Naive thymus-derived CD8-positive, alpha-beta T cell (primary cell): ENCODE measurements at regions not wholly inside any gene's neighbourhood (a gene's known extent, or its start where the extent isn't known, plus 50 kb on each side); places are given as distances from the start of the nearest gene placed in this dataset.

Experiments
- ATAC-seq, 2 donors: fragments of 150-1000 bp; cut with Tn5 transposase in 1 of 2; sonication (Bioruptor Pico), chemical (Tn5 transposase) in 1 of 2; 1 replicate in 1 of 2; 2 replicates in 1 of 2; pipeline ENCODE4 v1.10.0; 2021; ENCODE audit warnings: mild to moderate bottlenecking in 2 of 2, moderate library complexity in 2 of 2
- POLR2A ChIA-PET: fragments of 350-600 bp; sonication (Branson Sonifier 250); formaldehyde crosslinking; loops from one replicate; lab custom pipeline; 2021; ENCODE audit warnings: antibody characterized with exemption; lab: Charles Lee
- DNase-seq, 10 donors: peaks; one replicate each; pipeline versions ENCODE4 v3.0.0 to v3.0.0-alpha.2; 2020 to 2022
- H3K27ac Mint-ChIP-seq, 10 donors: one replicate each; pipeline ENCODE4 v1.8.0; 2020 to 2022; ENCODE audit warnings: mild to moderate bottlenecking in 10 of 10, mixed read lengths in 10 of 10, moderate library complexity in 4 of 10, inconsistent platforms in 1 of 10
- H3K27me3 Mint-ChIP-seq, 5 donors: one replicate each; pipeline ENCODE4 v1.8.0; 2021 to 2022; ENCODE audit warnings: mixed read lengths in 5 of 5
- H3K36me3 Mint-ChIP-seq, 3 donors: one replicate each; pipeline ENCODE4 v1.8.0; 2020 to 2022; ENCODE audit warnings: mixed read lengths in 3 of 3, mild to moderate bottlenecking in 2 of 3, inconsistent platforms in 1 of 3
- H3K4me1 Mint-ChIP-seq, 4 donors: one replicate each; pipeline ENCODE4 v1.8.0; 2021 to 2022; ENCODE audit warnings: mixed read lengths in 4 of 4
- H3K4me3 Mint-ChIP-seq, 10 donors: one replicate each; pipeline ENCODE4 v1.8.0; 2020 to 2022; ENCODE audit warnings: mild to moderate bottlenecking in 10 of 10, mixed read lengths in 10 of 10, moderate library complexity in 6 of 10, inconsistent platforms in 1 of 10
- H3K9me3 Mint-ChIP-seq, 9 donors: one replicate each; pipeline ENCODE4 v1.8.0; 2020 to 2022; ENCODE audit warnings: mixed read lengths in 9 of 9, mild to moderate bottlenecking in 3 of 9, inconsistent platforms in 1 of 9, moderate library complexity in 1 of 9

GRCh38 chr7:54336800-54337199 is 205.4 kb upstream of the VSTM2A start:
- Mint-ChIP-seq H3K4me1 (no peaks in the 10 kb centered on the region), H3K27me3 (no peaks in the 10 kb centered on the region), H3K9me3 (peaks cover 2 to 36% (median 11%) of the 10 kb centered on the region in 9 donors), H3K4me3 (no peak overlapping the region), H3K36me3 (no peaks in the 10 kb centered on the region), H3K27ac (no peak overlapping the region)
- ATAC-seq (no peak), DNase-seq (no peak)
- POLR2A ChIA-PET, result no interaction called here

GRCh38 chr7:54337466-54337865 is 204.7 kb upstream of the VSTM2A start:
- no peaks in the 10 kb centered on the region for H3K4me1 Mint-ChIP-seq
- H3K36me3 Mint-ChIP-seq, result no peaks in the 10 kb centered on the region
- H3K4me3 Mint-ChIP-seq, result no peak overlapping the region
- ATAC-seq (no peak), DNase-seq (no peak)
- H3K27me3 Mint-ChIP-seq, result no peaks in the 10 kb centered on the region
- POLR2A ChIA-PET, result no interaction called here
- peaks cover 2 to 36% (median 11%) of the 10 kb centered on the region in 9 donors for H3K9me3 Mint-ChIP-seq
- no peak overlapping the region for H3K27ac Mint-ChIP-seq

DNA sequence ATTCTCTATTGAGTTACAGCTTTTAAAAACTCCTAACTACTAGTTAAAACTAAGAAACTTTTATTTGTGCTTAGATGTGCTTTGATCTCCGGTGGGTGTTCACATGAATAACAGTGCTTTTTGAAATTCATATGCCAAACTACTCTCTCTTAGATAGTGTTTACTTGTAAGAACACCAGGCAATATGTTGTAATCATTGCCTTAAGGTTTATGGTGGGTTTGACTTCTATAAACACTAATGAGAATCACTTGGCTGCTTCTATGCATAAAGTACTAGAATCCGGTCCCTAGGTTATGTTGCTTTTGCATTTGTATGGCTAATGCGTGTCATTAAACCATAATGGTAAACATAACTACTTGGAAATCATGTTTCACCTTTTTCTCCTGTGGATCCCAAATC is 203.9 kb upstream of the VSTM2A start:
- Mint-ChIP-seq H3K27me3 (no peaks in the 10 kb centered on the region), H3K27ac (no peak overlapping the region), H3K4me1 (no peaks in the 10 kb centered on the region), H3K36me3 (no peaks in the 10 kb centered on the region), H3K4me3 (no peak overlapping the region), H3K9me3 (peaks cover 2 to 35% (median 11%) of the 10 kb centered on the region in 9 donors)
- DNase-seq (no peak), ATAC-seq (no peak)
- POLR2A ChIA-PET, result no interaction called here

DNA sequence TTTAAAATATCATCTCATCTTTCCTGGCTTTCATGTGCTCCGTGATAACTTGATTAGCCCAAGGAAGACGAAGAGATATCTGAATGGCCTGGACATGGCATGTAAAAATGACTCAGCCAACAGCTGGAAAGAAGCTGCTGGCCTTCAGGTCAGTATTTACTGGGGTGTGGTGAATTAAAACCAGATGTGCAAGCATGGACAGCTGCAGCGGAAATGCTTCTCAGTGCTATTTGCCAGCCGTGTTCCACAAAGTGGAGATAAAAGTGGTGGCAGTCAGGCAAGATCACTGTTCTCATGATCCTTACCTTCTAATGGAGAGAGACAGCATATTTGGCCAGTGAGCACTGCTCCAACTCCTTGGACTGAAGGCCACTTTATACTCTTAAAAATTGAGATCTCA is 203.1 kb upstream of the VSTM2A start:
- Mint-ChIP-seq H3K9me3 (peaks cover under 1 to 30% (median 18%) of the 10 kb centered on the region in 9 donors), H3K27me3 (no peaks in the 10 kb centered on the region), H3K36me3 (no peaks in the 10 kb centered on the region), H3K4me3 (no peak overlapping the region), H3K27ac (no peak overlapping the region), H3K4me1 (no peaks in the 10 kb centered on the region)
- no peak for ATAC-seq
- POLR2A ChIA-PET, result no interaction called here
- DNase-seq, result no peak

- H3K27me3 Mint-ChIP-seq, result no peaks in the 10 kb centered on the region
- H3K4me3 Mint-ChIP-seq, result no peak overlapping the region
- H3K4me1 Mint-ChIP-seq, result no peaks in the 10 kb centered on the region
- POLR2A ChIA-PET, result no interaction called here
- no peak for ATAC-seq
- H3K9me3 Mint-ChIP-seq, result peaks cover 2 to 38% (median 12%) of the 10 kb centered on the region in 9 donors
- H3K27ac Mint-ChIP-seq, result no peak overlapping the region
- H3K36me3 Mint-ChIP-seq, result peaks cover 0 to under 1% (median 0%) of the 10 kb centered on the region in 3 donors
- no peak for DNase-seq
These were observed 199.7 kb upstream of the VSTM2A start for GRCh38 chr7:54342458-54342857.

DNA sequence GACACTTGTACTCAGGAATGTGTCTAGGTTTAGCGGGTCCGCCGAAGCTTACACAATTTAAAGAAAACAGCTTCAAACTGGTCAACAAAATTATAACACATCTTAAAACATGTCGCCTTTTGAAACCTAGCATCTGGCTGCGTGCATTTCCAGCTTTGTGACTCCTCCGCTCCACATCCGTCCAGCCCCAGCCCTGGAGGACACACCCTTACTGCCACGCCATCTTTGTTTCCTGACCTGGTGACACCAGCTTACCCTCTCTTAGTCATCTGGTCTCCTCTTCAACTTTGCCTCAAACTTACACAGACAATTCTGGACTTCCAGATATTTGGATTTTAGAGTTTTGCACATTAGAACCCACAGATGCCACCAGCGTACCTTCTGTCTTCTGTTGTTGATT is 198.7 kb upstream of the VSTM2A start:
- peaks cover 0 to 43% (median 21%) of the 10 kb centered on the region in 9 donors for H3K9me3 Mint-ChIP-seq
- no peak overlapping the region for H3K27ac Mint-ChIP-seq
- H3K4me3 Mint-ChIP-seq, result no peak overlapping the region
- peaks cover 0 to 5% (median 0%) of the 10 kb centered on the region in 3 donors for H3K36me3 Mint-ChIP-seq
- no peak for DNase-seq
- POLR2A ChIA-PET, result no interaction called here
- ATAC-seq, result no peak
- H3K4me1 Mint-ChIP-seq, result no peaks in the 10 kb centered on the region
- H3K27me3 Mint-ChIP-seq, result no peaks in the 10 kb centered on the region

DNA sequence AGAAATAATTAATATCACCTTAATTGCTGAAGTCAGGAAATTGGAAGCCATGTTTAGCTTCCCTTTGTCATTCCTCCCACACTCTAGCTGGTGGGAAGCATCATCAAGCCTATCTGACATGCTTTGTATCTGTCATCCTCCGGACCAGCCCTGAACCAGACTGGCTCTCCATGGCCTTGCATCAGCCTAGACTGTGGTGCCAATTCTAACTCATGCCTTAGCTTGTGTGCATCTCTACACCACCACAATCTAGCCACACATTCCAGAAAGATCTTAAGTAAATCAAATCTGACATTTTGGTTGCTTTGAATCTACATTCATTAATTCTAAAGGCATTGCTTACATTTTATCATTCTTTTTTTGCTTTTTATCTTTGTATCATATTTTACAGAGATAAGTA is 196.4 kb upstream of the VSTM2A start:
- no peak for ATAC-seq
- Mint-ChIP-seq H3K4me1 (no peaks in the 10 kb centered on the region), H3K27ac (no peak overlapping the region), H3K4me3 (no peak overlapping the region), H3K9me3 (peaks cover 0 to 49% (median 23%) of the 10 kb centered on the region in 9 donors), H3K36me3 (peaks cover 0 to 5% (median 0%) of the 10 kb centered on the region in 3 donors), H3K27me3 (no peaks in the 10 kb centered on the region)
- no peak for DNase-seq
- POLR2A ChIA-PET, result no interaction called here

GRCh38 chr7:54349229-54349628 is 192.9 kb upstream of the VSTM2A start:
- H3K9me3 Mint-ChIP-seq, result peaks cover 13 to 38% (median 22%) of the 10 kb centered on the region in 9 donors
- ATAC-seq, result no peak
- DNase-seq, result no peak
- H3K4me3 Mint-ChIP-seq, result no peak overlapping the region
- POLR2A ChIA-PET, result no interaction called here
- peaks cover 0 to 11% (median 0%) of the 10 kb centered on the region in 3 donors for H3K36me3 Mint-ChIP-seq
- H3K4me1 Mint-ChIP-seq, result no peaks in the 10 kb centered on the region
- H3K27me3 Mint-ChIP-seq, result no peaks in the 10 kb centered on the region
- H3K27ac Mint-ChIP-seq, result no peak overlapping the region

GRCh38 chr7:54354436-54354835 is 187.7 kb upstream of the VSTM2A start:
- no peaks in the 10 kb centered on the region for H3K27me3 Mint-ChIP-seq
- ATAC-seq (no peak), DNase-seq (no peak)
- no peak overlapping the region for H3K27ac Mint-ChIP-seq
- H3K9me3 Mint-ChIP-seq, result peaks cover 11 to 20% (median 14%) of the 10 kb centered on the region in 9 donors
- POLR2A ChIA-PET, result no interaction called here
- no peak overlapping the region for H3K4me3 Mint-ChIP-seq
- H3K4me1 Mint-ChIP-seq, result no peaks in the 10 kb centered on the region
- H3K36me3 Mint-ChIP-seq, result peaks cover 0 to 10% (median 0%) of the 10 kb centered on the region in 3 donors

DNA sequence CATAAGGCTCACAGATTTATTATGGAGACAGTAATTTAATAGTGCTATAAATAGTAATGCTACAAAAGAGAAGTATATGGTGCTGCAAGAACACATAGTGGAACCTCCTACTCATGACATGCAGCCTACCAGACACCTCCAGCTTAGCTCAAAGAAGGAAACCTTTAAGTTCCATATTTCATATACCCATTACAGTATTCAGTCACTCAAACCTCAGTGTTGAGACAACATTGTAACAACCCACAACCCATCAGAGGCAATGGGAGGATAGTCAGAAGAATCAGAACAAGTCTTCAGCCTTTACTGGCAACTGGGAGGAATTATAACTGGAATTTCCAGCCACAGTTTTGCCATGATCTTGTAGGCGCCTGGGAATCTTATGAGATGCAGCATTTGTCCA is 186.3 kb upstream of the VSTM2A start:
- ATAC-seq (no peak), DNase-seq (no peak)
- peaks cover 0 to 11% (median 0%) of the 10 kb centered on the region in 3 donors for H3K36me3 Mint-ChIP-seq
- POLR2A ChIA-PET, result no interaction called here
- no peak overlapping the region for H3K27ac Mint-ChIP-seq
- H3K27me3 Mint-ChIP-seq, result no peaks in the 10 kb centered on the region
- peaks cover 11 to 27% (median 16%) of the 10 kb centered on the region in 9 donors for H3K9me3 Mint-ChIP-seq
- no peak overlapping the region for H3K4me3 Mint-ChIP-seq
- no peaks in the 10 kb centered on the region for H3K4me1 Mint-ChIP-seq

- ATAC-seq (no peak), DNase-seq (no peak)
- POLR2A ChIA-PET, result no interaction called here
- Mint-ChIP-seq H3K9me3 (peaks cover 6 to 40% (median 13%) of the 10 kb centered on the region in 9 donors), H3K36me3 (peaks cover 0 to 9% (median 0%) of the 10 kb centered on the region in 3 donors), H3K4me1 (no peaks in the 10 kb centered on the region), H3K4me3 (no peak overlapping the region), H3K27me3 (no peaks in the 10 kb centered on the region), H3K27ac (no peak overlapping the region)
These were observed 181.9 kb upstream of the VSTM2A start for GRCh38 chr7:54360075-54360840.

DNA sequence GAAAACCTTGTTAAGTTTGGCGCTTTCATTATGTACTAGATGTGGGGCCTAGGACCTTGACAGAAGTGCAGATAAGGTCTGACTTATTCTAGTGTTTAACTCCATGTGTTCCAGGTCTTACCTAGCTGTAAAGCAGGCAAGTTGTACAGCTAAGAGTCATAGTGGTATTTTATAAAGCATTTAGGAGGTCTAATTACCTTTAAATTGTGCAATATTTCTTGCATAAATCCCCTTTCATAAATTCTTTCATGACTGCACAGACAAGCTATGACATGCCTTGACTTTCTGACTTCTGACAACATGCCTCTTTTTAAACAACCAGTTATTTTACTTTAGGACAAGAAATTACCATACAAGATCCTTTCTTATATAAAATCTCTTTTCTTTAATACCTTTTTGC is 151.6 kb upstream of the VSTM2A start:
- no peak for DNase-seq
- peaks cover 5 to 41% (median 13%) of the 10 kb centered on the region in 9 donors for H3K9me3 Mint-ChIP-seq
- no peak for ATAC-seq
- POLR2A ChIA-PET, result no interaction called here
- H3K4me1 Mint-ChIP-seq, result no peaks in the 10 kb centered on the region
- no peak overlapping the region for H3K4me3 Mint-ChIP-seq
- no peaks in the 10 kb centered on the region for H3K27me3 Mint-ChIP-seq
- no peak overlapping the region for H3K27ac Mint-ChIP-seq
- peaks cover 0 to 5% (median 0%) of the 10 kb centered on the region in 3 donors for H3K36me3 Mint-ChIP-seq

DNA sequence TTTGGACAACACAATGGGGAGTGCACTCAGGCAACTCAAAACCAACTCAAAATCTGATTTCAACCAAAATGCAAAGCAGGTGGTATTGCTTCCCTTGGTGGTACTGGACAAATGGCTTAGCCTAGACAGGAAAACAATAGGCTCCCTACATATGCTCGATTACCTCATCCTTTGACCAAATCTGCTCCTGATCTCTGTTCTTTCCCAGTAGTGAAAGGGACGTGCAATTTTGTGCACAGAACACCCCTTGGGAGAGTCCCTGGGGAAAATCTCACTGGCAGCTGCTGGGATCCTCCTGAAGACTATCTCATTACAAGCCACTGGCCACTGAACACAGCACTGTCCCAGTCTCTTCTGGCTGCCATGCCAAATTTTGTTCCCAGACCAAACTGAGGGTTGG is 149.2 kb upstream of the VSTM2A start:
- Mint-ChIP-seq H3K4me1 (no peaks in the 10 kb centered on the region), H3K9me3 (peaks cover 0 to 24% (median 9%) of the 10 kb centered on the region in 9 donors), H3K27ac (no peak overlapping the region), H3K4me3 (no peak overlapping the region), H3K27me3 (no peaks in the 10 kb centered on the region), H3K36me3 (no peaks in the 10 kb centered on the region)
- DNase-seq (no peak), ATAC-seq (no peak)
- POLR2A ChIA-PET, result no interaction called here

GRCh38 chr7:54394834-54395233 is 147.3 kb upstream of the VSTM2A start:
- ATAC-seq (peak in 1 of 2 donors; percentile 42), DNase-seq (peak in 2 of 10 donors; percentile 34 to 35)
- Mint-ChIP-seq H3K4me1 (no peaks in the 10 kb centered on the region), H3K27ac (no peak overlapping the region), H3K27me3 (no peaks in the 10 kb centered on the region), H3K36me3 (no peaks in the 10 kb centered on the region), H3K9me3 (peaks cover 0 to 25% (median 9%) of the 10 kb centered on the region in 9 donors), H3K4me3 (no peak overlapping the region)
- POLR2A ChIA-PET, result no interaction called here
